Activated CD8-positive, alpha-beta memory T cell treated with anti-CD3 and anti-CD28 coated beads for 4 hours (primary cell): ENCODE measurements at regions not wholly inside any gene's neighbourhood (a gene's known extent, or its start where the extent isn't known, plus 50 kb on each side); places are given as distances from the start of the nearest gene placed in this dataset.

ENCODE experiments used
- DNase-seq, 2 donors: peaks; one replicate each; pipeline ENCODE4 v3.0.0-alpha.2; 2020; ENCODE audit warnings: low read depth in 2 of 2

DNA sequence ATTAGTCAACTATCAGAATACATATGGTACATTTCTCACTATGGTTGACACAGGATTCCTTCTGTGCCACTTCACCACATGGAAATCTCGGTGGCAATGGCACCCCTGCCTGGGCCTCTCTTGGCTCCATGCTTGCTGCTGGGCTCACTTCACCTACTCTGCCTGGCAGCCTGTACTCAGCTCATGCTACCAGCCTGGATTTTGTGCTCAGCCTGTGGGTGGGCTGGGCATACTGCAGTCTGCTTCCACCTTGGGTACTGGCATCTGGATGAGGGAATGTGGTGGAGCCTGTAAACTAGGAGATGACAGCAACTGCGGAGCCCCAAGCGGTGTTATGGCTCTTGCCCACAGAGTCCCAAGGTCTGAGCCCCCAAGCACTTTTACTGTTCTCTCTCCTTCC, 604.1 kb downstream of the MTRR start:
- DNase-seq: no peak

DNA sequence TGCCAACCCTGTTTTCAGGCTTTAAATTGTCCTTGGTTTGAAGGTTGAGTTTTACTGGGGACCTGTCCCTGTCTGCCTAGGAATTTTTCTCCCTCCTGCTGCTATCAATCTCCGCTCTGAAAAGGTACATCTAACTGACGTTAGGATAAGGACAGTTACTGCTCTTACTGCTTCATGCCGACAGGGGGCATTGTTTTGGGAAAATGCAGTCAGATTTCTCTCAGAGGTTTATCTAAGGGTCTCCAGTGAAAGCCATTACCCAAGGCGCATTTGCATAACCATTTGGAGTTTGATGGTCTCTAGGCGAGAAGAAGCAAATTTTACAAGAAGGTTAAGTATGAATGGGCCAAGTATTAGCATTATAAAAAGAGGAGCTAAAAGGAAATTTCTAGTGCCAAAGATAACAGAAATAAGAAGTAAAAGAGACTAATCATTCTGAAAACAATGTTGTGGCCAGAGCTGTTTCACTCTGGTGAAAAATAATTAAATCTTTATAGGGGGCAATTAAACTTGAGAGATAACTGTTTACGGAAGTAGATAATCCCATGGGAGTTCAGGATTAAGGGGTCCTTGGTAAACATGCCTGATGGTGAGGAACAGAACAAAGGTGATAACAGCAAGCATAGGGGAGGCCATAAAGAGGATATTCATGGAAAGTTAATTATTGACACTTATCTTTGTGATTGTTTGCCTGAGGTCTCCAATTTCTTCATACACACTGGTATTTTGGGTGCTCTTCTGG, 605.0 kb downstream of the MTRR start:
- DNase-seq: no peak

- no peak for DNase-seq
Measured at GRCh38 chr5:8474569-8474930, 605.6 kb downstream of the MTRR start.

- DNase-seq: no peak
Measured at GRCh38 chr5:8478326-8478725, 609.4 kb downstream of the MTRR start.

- DNase-seq: no peak
Measured at GRCh38 chr5:8481007-8481406, 612.1 kb downstream of the MTRR start.

GRCh38 chr5:8491254-8491653, 622.3 kb downstream of the MTRR start:
- DNase-seq: no peak

- no peak for DNase-seq
Measured at GRCh38 chr5:8493176-8493575, 624.2 kb downstream of the MTRR start.

- no peak for DNase-seq
Measured at GRCh38 chr5:8500426-8500825, 631.5 kb downstream of the MTRR start.

GRCh38 chr5:8505196-8505595, 636.2 kb downstream of the MTRR start:
- DNase-seq: no peak

DNA sequence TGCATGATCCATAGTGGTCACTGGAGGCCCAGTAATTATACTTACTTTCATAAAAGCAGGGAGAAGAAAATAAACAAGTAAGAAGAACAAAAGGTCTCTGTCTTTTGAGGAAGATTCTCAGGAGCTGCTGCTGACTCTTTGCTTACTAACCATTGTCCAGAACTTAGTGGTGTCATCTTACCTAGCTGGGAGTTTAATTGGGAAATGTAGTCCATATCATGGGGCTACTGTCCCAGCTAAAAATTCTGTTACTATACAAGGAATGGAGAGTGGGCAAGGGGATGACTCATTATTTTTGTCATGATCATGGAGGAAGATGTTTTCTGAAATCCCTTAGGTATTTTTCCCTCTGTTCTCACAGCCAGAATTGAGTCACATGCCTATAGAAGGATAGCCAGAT, 639.3 kb downstream of the MTRR start:
- DNase-seq: no peak

DNA sequence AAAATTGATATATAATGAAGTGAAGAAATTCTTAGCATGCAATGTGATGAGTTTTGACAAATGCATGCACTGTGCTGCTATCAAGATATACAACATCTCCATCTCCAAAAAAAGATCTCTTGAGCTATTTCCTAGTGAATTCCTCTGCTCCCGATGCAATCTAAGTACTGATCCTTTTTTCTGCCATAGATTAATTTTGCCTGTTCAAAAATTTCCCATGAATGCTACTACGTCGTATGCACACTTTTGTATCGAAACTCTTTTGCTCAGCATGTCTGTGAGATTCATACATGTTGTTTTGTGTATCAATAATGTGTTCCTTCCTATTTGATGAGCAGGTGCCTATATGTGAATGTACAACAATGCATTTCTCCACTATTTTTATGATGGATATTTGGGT, 647.4 kb downstream of the MTRR start:
- DNase-seq: no peak

- DNase-seq: no peak
Measured at GRCh38 chr5:8517456-8517855, 648.5 kb downstream of the MTRR start.

GRCh38 chr5:8520917-8521316, 652.0 kb downstream of the MTRR start:
- no peak for DNase-seq

GRCh38 chr5:8521991-8522390, 653.0 kb downstream of the MTRR start:
- no peak for DNase-seq

DNA sequence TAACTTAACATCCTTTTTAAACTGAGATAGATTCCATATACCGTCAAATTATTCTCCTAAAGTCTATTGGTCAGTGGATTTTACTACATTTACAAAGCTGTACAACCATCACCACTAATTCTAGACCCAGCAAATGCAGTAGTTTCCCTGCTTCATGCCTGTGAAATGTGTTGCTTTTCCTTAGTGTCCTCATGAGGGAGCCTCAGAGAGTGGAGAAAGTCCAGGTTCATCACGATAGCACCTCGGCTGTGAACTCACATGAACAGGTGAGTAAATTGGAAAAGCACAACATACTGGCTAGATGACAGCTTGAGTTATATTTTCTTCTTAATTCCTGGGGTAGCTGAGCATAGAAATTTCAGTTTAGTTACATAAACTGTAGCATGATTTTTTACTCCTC, 653.7 kb downstream of the MTRR start:
- no peak for DNase-seq

DNA sequence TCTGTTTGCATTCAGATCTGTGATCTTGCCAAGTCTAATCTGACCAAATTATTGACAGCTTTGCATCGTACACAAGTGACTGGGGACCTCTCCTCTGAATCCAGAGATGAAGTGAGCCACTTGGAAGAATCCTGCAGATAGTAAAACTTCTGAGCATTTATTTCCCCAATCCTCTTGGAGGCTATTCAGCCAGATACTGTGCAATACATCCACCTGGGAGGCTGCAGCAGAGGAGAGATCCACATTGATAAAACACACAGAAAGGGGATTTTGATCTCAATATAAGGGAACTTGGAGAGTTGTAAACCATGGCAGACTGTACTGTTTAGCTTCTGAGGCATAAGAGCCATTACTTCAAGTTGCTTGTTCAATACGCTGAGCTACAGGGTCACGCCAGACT, 654.6 kb downstream of the MTRR start:
- DNase-seq: no peak

DNA sequence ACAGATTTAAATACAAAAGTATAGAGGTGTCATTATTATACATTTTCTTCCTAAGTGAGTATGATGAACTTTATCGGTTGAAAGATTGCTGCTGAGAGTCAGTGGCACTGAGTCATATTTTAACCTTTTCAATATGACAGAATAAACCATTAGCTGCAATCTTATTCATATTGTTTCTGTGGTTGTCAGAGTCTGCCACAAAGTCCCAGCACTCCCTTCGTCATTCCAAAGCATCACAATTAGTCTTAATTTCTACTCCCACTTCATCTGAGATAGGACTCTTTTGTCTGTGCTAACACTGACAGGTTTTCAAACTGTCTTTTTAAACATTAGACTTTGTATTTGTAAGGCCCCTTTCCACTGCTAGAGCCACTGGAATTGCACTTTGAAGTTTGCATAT, 656.9 kb downstream of the MTRR start:
- no peak for DNase-seq

DNA sequence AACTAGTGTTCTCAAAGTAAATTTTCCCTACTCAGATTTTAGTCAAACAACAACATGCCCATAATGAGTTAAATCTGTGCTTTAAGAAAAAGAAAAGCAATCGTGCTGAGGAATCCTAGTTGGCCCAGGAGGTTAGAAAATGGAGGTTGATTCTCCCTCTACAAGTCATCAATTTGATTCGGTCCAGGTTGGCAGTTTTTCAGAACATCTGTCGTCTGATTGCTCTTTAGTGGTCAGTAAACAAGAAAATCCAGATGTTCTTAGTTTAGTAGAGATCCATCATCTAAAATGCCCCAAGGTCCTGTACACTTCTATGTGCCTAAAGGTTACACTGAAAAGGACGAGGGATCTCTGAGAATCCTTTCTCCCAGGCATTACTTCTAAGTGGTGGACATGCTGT, 659.2 kb downstream of the MTRR start:
- no peak for DNase-seq

DNA sequence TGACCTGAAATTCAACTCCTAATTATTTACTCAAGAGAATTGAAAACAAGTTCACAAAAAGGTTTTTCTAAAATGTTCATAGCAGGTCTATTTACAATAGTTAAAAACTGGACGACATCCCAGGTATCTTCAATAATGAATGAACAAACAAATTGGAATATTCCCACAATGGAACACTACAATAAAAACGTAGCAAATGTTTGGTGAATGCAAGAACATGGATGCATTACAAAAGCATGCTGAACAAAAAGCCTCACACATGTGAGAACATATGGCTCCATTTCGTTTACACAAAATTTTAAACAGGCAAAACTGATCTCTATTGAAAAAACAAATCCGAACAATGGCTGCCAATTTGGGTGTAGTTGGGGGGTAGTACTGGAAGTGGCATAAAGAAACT, 669.9 kb downstream of the MTRR start:
- no peak for DNase-seq

GRCh38 chr5:8540317-8540716, 671.4 kb downstream of the MTRR start:
- no peak for DNase-seq

DNA sequence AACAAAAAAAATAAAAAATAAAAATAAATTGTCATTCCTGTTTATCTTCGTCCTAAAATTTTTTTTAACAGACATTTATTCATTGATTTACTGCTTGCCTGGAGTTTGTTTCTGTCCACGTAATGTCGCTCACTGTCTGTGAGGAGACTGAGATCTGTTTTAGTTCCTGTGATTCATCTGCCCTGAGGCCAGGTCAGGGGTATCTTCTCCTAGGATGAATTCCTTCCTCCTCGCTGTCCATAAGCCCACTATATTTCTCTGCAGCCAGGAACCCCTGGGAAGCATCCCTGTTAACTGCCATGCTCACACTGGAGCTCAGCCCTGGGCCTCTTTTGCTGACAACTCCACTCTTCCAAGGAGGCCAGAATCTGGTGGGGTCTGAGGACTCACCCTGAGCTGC, 682.0 kb downstream of the MTRR start:
- DNase-seq: no peak

- DNase-seq: no peak
Measured at GRCh38 chr5:8553364-8553763, 684.4 kb downstream of the MTRR start.

GRCh38 chr5:8557728-8558127, 688.8 kb downstream of the MTRR start:
- no peak for DNase-seq

DNA sequence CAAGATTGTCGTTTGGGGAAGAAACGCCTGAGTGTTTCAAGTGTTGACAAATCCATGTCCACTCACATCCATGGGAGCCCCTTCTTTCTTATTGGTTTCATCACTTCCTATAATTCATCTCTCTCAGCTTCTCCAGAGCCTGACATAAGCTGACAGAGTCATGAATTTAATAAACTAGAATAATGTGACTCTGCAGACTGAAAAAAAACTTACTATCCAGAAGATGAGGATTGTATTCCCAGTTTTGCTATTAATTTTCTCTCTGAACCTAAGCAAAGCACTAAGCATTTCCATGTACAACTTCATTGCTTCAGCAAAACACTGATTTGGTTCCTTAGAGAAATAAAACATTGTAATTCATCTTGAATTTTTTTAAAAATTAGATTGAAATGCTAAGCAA, 691.8 kb downstream of the MTRR start:
- DNase-seq: no peak
